Stomach smooth muscle (tissue), 2 donors: ENCODE measurements at regions not wholly inside any gene's neighbourhood (a gene's known extent, or its start where the extent isn't known, plus 50 kb on each side); places are given as distances from the start of the nearest gene placed in this dataset.

Experiments used
- H3K27ac ChIP-seq: one replicate; pipeline ENCODE4 v1.7.0; 2013; ENCODE audit warnings: mild to moderate bottlenecking, low read length, inconsistent platforms
- H3K27me3 ChIP-seq, 2 donors: one replicate each; pipeline ENCODE4 v1.7.0; 2013; ENCODE audit warnings: low read length in 2 of 2; ENCODE audit not compliant: insufficient read depth in 2 of 2, control insufficient read depth in 1 of 2
- H3K36me3 ChIP-seq, 2 donors: one replicate each; pipeline ENCODE4 v1.7.0; 2013; ENCODE audit warnings: low read length in 2 of 2; ENCODE audit not compliant: control insufficient read depth in 2 of 2, insufficient read depth in 2 of 2
- H3K4me1 ChIP-seq: one replicate; pipeline ENCODE4 v1.7.0; 2013; ENCODE audit warnings: low read length; ENCODE audit not compliant: control insufficient read depth, insufficient read depth
- H3K4me3 ChIP-seq, 2 donors: one replicate each; pipeline ENCODE4 v1.7.0; 2013; ENCODE audit warnings: low read length in 2 of 2
- H3K9ac ChIP-seq, 2 donors: one replicate each; pipeline ENCODE4 v1.7.0; 2013; ENCODE audit warnings: low read length in 2 of 2, mild to moderate bottlenecking in 1 of 2
- H3K9me3 ChIP-seq, 2 donors: one replicate each; pipeline ENCODE4 v1.7.0; 2013; ENCODE audit warnings: low read length in 2 of 2; ENCODE audit not compliant: control insufficient read depth in 2 of 2
- donor health status: healthy.
- donor health status: Pancreatic carcinoma.

GRCh38 chrX:65610481-65610880 is 57.0 kb upstream of the MSN start:
- H3K4me1 ChIP-seq: no peaks in the 10 kb centered on the region
- H3K36me3 ChIP-seq: no peaks in the 10 kb centered on the region
- H3K9me3 ChIP-seq: no peaks in the 10 kb centered on the region
- no peak overlapping the region for H3K9ac ChIP-seq
- no peak overlapping the region for H3K4me3 ChIP-seq
- no peak overlapping the region for H3K27ac ChIP-seq
- H3K27me3 ChIP-seq: peaks cover 0 to 7% of the 10 kb centered on the region in 2 donors

DNA sequence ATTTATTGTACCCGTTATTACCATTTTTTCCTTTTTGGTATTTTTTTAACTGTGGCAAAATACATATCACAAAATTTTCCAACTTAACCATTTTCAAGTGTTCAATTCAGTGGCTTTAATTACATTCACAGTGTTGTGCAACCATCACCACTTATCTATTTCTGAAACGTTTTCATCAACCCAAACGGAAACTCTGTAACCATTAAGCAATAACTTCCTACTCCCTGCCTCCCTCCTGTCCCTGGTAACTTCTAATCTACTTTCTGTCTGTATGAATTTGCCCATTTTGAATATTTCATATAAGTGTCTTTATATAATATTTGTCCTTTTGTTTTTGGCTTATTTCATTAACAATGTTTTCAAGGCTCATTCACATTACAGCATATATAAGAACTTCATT is 57.4 kb upstream of the MSN start:
- H3K27me3 ChIP-seq: peaks cover 0 to 7% of the 10 kb centered on the region in 2 donors
- H3K9ac ChIP-seq: no peak overlapping the region
- no peak overlapping the region for H3K4me3 ChIP-seq
- no peaks in the 10 kb centered on the region for H3K9me3 ChIP-seq
- H3K4me1 ChIP-seq: no peaks in the 10 kb centered on the region
- H3K36me3 ChIP-seq: no peaks in the 10 kb centered on the region
- no peak overlapping the region for H3K27ac ChIP-seq

DNA sequence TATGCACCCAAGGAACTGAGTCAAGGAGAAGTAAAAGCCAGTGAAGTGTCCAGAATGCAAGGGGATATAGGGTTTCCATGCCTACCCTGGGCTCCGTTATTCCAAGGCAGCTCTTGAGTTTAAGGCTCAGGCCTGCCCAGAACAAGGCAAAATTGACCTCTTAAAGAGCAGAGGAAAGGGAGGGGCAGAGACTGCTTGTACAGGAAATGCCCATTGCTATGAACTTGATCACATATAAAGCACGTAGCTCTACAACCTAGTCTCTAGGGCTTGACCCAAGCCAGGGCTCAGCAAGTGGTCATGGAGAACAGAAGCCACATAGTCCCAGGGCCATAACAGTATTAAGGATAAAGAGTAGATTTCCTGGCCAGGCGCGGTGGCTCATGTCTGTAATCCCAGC is 58.2 kb upstream of the MSN start:
- Histone ChIP-seq H3K4me3 (no peak overlapping the region), H3K4me1 (no peaks in the 10 kb centered on the region), H3K27ac (no peak overlapping the region), H3K9ac (no peak overlapping the region), H3K9me3 (no peaks in the 10 kb centered on the region), H3K36me3 (no peaks in the 10 kb centered on the region), H3K27me3 (peaks cover 0 to 7% of the 10 kb centered on the region in 2 donors)

DNA sequence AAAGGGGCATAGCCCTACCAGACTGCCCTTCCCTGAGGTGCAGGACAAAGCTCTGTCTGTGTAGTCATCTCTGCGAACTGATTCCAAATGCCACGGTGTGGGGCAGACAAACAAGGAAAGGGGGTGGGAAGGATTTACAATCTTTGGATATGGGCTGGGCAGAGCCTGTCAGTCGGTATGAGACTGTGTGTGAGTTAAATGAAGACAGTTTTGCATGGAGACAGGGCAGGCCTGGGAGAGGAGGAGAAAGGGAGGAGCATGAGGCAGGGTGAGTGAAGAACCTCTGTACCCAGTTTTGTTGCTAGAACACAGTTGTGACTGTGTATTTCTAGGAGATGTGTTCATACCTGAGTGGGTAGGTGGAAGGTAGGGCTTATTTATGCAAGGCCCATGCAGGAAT is 59.4 kb upstream of the MSN start:
- Histone ChIP-seq H3K9me3 (no peaks in the 10 kb centered on the region), H3K4me1 (no peaks in the 10 kb centered on the region), H3K27ac (no peak overlapping the region), H3K9ac (no peak overlapping the region), H3K27me3 (peaks cover 0 to 7% of the 10 kb centered on the region in 2 donors), H3K4me3 (no peak overlapping the region), H3K36me3 (no peaks in the 10 kb centered on the region)

DNA sequence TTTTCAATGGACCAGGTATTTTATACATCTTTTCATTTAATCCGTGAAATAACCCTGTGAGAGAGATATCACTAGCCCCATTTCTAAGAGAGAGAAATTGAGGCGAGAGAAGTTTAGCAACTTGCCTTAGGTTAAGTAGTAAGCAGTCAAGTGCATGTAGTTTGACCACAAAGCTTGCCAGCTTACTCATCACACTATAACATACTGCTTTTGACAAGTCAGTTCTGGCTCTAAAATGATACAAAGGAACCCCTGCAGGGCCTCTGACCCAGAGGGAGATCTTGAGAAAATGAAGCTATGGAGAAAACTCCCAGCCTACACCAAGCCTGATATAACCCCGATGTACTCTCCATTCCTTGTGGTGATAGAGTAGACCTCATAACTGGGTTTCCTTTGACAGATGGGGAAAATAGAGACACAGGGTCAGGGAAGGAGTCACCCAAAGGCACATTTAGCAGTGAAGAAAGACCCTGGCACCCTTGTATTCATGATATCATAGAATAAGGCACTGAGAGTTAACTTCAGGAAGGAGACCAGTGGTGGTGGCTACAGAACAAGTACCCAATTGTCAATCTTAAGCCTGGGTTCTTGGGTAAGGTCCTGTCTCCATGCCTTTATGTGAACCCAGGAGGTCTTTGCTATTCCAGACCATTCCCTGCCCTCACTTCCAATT is 60.2 kb upstream of the MSN start:
- no peak overlapping the region for H3K27ac ChIP-seq
- H3K27me3 ChIP-seq: peaks cover 0 to 7% of the 10 kb centered on the region in 2 donors
- H3K9ac ChIP-seq: no peak overlapping the region
- no peaks in the 10 kb centered on the region for H3K9me3 ChIP-seq
- peaks cover 3% of the 10 kb centered on the region for H3K4me1 ChIP-seq
- no peak overlapping the region for H3K4me3 ChIP-seq
- no peaks in the 10 kb centered on the region for H3K36me3 ChIP-seq

DNA sequence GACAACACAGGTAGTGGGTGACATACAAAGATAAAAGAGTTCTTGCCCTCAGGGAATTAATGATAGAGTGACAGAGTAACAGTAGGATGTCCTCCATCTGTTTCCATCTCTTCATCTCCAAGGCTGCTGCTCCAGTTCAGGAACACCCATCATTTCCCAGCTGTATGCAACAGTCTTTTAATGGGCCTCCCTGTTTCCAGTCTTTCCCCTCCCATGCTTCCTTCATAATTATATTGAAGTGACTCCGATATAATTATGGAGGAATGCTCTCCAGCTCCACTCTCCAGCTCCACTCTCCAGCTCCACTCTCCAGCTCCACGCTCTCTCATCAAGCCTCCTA is 65.3 kb upstream of the MSN start:
- H3K4me1 ChIP-seq: peaks cover 17% of the 10 kb centered on the region
- H3K27ac ChIP-seq: peak overlapping the region; percentile 76
- H3K4me3 ChIP-seq: no peak overlapping the region
- no peaks in the 10 kb centered on the region for H3K36me3 ChIP-seq
- H3K9me3 ChIP-seq: no peaks in the 10 kb centered on the region
- no peak overlapping the region for H3K9ac ChIP-seq
- H3K27me3 ChIP-seq: peaks cover 0 to 2% of the 10 kb centered on the region in 2 donors

GRCh38 chrX:65601530-65602220 is 65.8 kb upstream of the MSN start:
- Histone ChIP-seq H3K9me3 (no peaks in the 10 kb centered on the region), H3K36me3 (no peaks in the 10 kb centered on the region), H3K9ac (peak overlapping the region in 1 of 2 donors; percentile 14), H3K27me3 (peaks cover 0 to 2% of the 10 kb centered on the region in 2 donors), H3K4me1 (peaks cover 17% of the 10 kb centered on the region), H3K27ac (peak overlapping the region; percentile 76), H3K4me3 (no peak overlapping the region)

DNA sequence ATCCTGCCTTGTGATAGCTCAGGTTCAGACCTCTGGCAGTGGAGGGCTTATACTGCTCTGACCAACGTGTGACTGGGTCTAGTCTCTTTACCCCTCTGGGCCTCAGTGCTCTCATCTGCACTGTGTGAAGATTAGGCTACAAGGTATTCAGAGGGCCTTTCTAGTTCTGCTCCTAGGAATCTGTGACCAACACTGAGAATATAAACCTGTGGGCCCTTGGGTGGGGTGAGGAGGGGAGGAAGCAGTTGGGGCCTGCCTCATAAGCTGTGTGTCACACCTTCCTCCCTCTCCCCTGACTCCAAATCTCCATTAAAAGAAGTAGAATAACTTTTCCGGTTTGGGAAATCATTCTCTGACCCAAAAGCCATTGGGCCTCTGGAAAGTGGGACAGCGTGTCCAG is 66.3 kb upstream of the MSN start:
- peaks cover 0 to 2% of the 10 kb centered on the region in 2 donors for H3K27me3 ChIP-seq
- H3K4me1 ChIP-seq: peaks cover 17% of the 10 kb centered on the region
- peak overlapping the region; percentile 76 for H3K27ac ChIP-seq
- no peak overlapping the region for H3K4me3 ChIP-seq
- no peaks in the 10 kb centered on the region for H3K36me3 ChIP-seq
- no peaks in the 10 kb centered on the region for H3K9me3 ChIP-seq
- peak overlapping the region in 1 of 2 donors; percentile 14 for H3K9ac ChIP-seq

- H3K9ac ChIP-seq: no peak overlapping the region
- H3K9me3 ChIP-seq: no peaks in the 10 kb centered on the region
- H3K27ac ChIP-seq: no peak overlapping the region
- H3K4me3 ChIP-seq: no peak overlapping the region
- H3K27me3 ChIP-seq: peaks cover 0 to 6% of the 10 kb centered on the region in 2 donors
- no peaks in the 10 kb centered on the region for H3K36me3 ChIP-seq
- H3K4me1 ChIP-seq: peaks cover 17% of the 10 kb centered on the region
Observed at GRCh38 chrX:65600106-65600505, 65.5 kb upstream of the LAS1L start.

- Histone ChIP-seq H3K9me3 (no peaks in the 10 kb centered on the region), H3K27ac (no peak overlapping the region), H3K9ac (no peak overlapping the region), H3K4me1 (peaks cover 17% of the 10 kb centered on the region), H3K27me3 (peaks cover 0 to 6% of the 10 kb centered on the region in 2 donors), H3K4me3 (no peak overlapping the region), H3K36me3 (no peaks in the 10 kb centered on the region)
Observed at GRCh38 chrX:65598559-65599147, 64.1 kb upstream of the LAS1L start.
